GM18858 (cell line): ENCODE measurements at regions not wholly inside any gene's neighbourhood (a gene's known extent, or its start where the extent isn't known, plus 50 kb on each side); places are given as distances from the start of the nearest gene placed in this dataset.

Experiments
- ATAC-seq: cut with Tn5 transposase; IDR thresholded peaks from one replicate; pipeline ENCODE4 v1.9.1; 2021; ENCODE audit not compliant: unreplicated experiment

- ATAC-seq, result no peak
These were observed 74.8 kb upstream of the PIEZO2 start for GRCh38 chr18:11224153-11224552.

GRCh38 chr18:11219571-11219970 lies 70.2 kb upstream of the PIEZO2 start:
- no peak for ATAC-seq

GRCh38 chr18:11215216-11215615 lies 65.8 kb upstream of the PIEZO2 start:
- no peak for ATAC-seq

- ATAC-seq, result no peak
These were observed 54.7 kb upstream of the PIEZO2 start for GRCh38 chr18:11204020-11204419.

GRCh38 chr18:11199477-11199876 lies 50.1 kb upstream of the PIEZO2 start:
- ATAC-seq, result no peak
